Esophagus (tissue), 2 donors: ENCODE measurements at regions not wholly inside any gene's neighbourhood (a gene's known extent, or its start where the extent isn't known, plus 50 kb on each side); places are given as distances from the start of the nearest gene placed in this dataset.

ENCODE experiments used
- H3K27ac ChIP-seq, 2 donors: one replicate each; pipeline ENCODE4 v1.5.1; 2013; ENCODE audit warnings: low read depth in 2 of 2, mild to moderate bottlenecking in 2 of 2, inconsistent platforms in 1 of 2, low read length in 1 of 2, moderate library complexity in 1 of 2
- H3K27me3 ChIP-seq, 2 donors: one replicate each; pipeline ENCODE4 v1.6.1; 2013; ENCODE audit warnings: low read length in 2 of 2, control low read depth in 1 of 2, mild to moderate bottlenecking in 1 of 2; ENCODE audit not compliant: insufficient read depth in 2 of 2, control insufficient read depth in 1 of 2
- H3K36me3 ChIP-seq, 2 donors: one replicate each; pipeline ENCODE4 v1.6.1; 2013; ENCODE audit warnings: low read length in 1 of 2; ENCODE audit not compliant: control insufficient read depth in 2 of 2, insufficient read depth in 2 of 2
- H3K4me1 ChIP-seq, 2 donors: one replicate each; pipeline ENCODE4 v1.6.1; 2013; ENCODE audit warnings: low read length in 1 of 2; ENCODE audit not compliant: control insufficient read depth in 2 of 2, insufficient read depth in 2 of 2
- H3K4me3 ChIP-seq, 2 donors: one replicate each; pipeline ENCODE4 v1.5.1; 2013; ENCODE audit warnings: low read length in 2 of 2, mild to moderate bottlenecking in 2 of 2, low read depth in 1 of 2, moderate library complexity in 1 of 2
- H3K9me3 ChIP-seq, 2 donors: one replicate each; pipeline ENCODE4 v1.6.1; 2013; ENCODE audit warnings: mild to moderate bottlenecking in 2 of 2, low read depth in 1 of 2, low read length in 1 of 2, moderate library complexity in 1 of 2; ENCODE audit not compliant: control insufficient read depth in 2 of 2, insufficient read depth in 1 of 2
- WGBS, 2 donors: extraction: QIAGEN DNeasy Blood & Tissue Kit; methylation state at CpG; one replicate each; pipeline ENCODE4 v1.1.7; 2013; 5-methylcytosine and 5-hydroxymethylcytosine counted together
- donor health status: healthy with polysubstance abuse.
- donor health status: Bipolar disorder and iron deficiency.

DNA sequence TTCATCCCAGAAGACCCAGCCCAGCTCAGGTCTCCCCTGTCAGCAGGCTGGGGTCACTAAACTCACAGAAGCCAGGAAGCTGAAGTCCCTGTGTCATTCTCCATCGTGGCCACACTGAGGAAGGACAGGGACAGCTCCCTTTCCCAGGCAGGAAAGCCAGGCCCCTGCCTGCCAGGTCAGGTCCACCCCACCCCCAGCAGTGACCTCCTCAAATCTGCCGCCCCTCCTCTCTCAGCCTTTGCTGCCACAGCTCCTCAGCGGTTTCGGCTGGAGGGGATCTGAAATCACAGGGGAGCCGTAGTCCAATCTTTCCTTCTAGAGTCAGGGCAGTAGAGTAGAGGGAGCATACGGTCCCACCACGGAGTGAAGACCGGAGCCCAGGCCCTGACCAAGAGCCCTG, 150.9 kb upstream of the UNC5B start:
- Histone ChIP-seq H3K9me3 (no peaks in the 10 kb centered on the region), H3K4me3 (no peak overlapping the region), H3K36me3 (no peaks in the 10 kb centered on the region), H3K27me3 (no peaks in the 10 kb centered on the region), H3K27ac (no peak overlapping the region), H3K4me1 (no peaks in the 10 kb centered on the region)
- 75 to 80% methylated on average over 8 of the region's 8 CpGs for WGBS, 2 donors

DNA sequence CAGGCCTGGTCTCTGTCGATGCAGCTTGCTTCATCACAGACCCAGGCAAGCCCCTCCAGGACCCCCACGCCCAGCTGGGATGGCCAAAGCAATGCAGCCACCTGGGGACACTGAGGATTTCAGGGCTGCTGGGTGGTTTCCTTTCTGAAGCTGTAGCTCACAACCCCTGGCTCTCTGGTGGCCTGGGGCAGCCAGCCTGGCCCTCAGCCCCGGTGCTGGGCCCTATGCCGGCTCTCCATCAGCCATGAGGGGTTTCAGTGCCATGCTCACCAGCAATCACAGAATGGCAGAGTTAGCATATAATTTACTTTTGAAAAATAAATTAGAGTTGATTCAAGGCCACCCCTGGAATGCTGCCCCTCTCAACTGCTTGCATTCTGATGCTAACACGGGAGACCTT, 150.2 kb upstream of the UNC5B start:
- no peaks in the 10 kb centered on the region for H3K27me3 ChIP-seq
- H3K9me3 ChIP-seq, result no peaks in the 10 kb centered on the region
- H3K4me3 ChIP-seq, result no peak overlapping the region
- no peak overlapping the region for H3K27ac ChIP-seq
- no peaks in the 10 kb centered on the region for H3K36me3 ChIP-seq
- no peaks in the 10 kb centered on the region for H3K4me1 ChIP-seq
- WGBS, 2 donors, result 84 to 95% methylated on average over 5 of the region's 5 CpGs

DNA sequence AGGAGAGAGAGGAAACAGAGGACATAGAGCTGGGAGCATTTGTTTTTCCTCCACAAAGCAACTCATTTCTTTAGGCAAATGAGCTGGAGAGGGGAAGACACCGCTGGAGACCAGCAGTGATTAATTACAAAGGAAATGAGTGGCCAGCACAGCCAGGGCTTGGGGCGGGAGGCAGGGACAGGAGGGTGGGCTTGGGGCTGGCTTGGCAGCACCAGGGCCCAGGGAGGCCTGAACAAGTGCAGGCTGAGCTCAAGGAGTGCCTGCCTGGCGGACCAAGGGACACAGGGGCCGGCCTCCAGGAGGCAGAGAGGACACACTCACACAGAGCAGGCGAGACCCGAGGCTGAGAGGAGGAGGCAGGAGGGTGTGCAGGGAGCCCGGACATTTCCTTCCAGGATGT, 149.0 kb upstream of the UNC5B start:
- H3K27ac ChIP-seq, result no peak overlapping the region
- 72 to 79% methylated on average over 6 to 7 of the region's 7 CpGs for WGBS, 2 donors
- H3K9me3 ChIP-seq, result no peaks in the 10 kb centered on the region
- no peaks in the 10 kb centered on the region for H3K27me3 ChIP-seq
- no peaks in the 10 kb centered on the region for H3K4me1 ChIP-seq
- no peak overlapping the region for H3K4me3 ChIP-seq
- H3K36me3 ChIP-seq, result no peaks in the 10 kb centered on the region

DNA sequence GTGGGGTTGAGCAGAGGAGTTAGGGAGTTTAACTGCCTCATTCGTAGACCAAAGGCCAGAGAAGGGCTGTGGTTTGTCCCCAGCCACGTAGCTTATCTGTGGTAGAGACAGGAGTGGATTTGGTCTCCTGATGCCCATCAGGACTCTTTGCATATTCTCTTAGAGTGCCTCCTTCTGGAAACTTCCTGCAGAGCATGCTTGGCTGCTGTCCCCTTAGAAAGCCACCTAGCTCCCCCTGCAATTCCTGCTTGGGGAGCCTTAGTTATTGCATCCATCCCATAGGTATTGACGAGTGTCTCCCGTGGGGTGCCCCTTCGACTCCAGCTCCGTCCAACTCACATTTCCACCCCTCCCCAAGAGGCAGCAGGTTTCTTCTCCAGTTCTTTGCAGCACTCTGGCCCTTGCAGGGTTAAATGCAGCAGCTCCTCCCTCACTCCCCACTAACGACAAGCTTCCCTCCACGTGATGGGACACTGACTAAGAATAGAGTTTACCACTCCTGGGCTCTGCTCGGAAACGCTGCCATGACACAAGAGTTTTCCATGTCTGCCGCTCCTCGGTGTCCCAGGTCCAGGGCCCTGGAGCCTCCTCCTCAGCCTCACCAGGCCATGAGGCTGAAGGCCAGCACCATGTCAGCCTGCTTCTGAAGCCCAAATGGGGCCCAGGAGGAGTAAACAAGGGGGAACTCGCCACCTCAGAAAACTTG, 147.8 kb upstream of the UNC5B start:
- H3K36me3 ChIP-seq, result no peaks in the 10 kb centered on the region
- WGBS, 2 donors, result 66 to 68% methylated on average over 13 of the region's 13 CpGs
- H3K4me3 ChIP-seq, result no peak overlapping the region
- no peak overlapping the region for H3K27ac ChIP-seq
- H3K27me3 ChIP-seq, result no peaks in the 10 kb centered on the region
- H3K4me1 ChIP-seq, result peaks cover 3% of the 10 kb centered on the region in 2 donors
- H3K9me3 ChIP-seq, result no peaks in the 10 kb centered on the region

DNA sequence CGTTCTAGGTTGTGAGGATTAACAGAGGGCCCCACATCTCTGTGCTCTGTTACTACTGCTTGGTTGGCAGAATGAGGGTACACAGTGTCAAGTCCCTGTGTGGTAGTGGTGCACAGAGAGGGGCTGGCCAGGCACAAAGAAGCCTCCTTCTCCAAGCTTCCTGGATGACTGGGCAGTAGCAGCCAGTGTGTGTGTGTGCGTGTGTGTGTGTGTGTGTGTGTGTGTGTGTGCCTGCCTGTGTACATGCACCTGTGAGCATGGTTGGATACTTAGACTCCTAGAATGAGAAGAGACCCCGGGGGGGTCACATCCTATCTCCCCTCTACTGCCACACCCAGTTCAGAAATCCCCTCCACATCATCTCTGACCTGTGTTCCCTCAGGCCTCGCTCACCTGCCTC, 146.7 kb upstream of the UNC5B start:
- Histone ChIP-seq H3K27ac (no peak overlapping the region), H3K9me3 (no peaks in the 10 kb centered on the region), H3K4me1 (peaks cover 3% of the 10 kb centered on the region in 2 donors), H3K27me3 (no peaks in the 10 kb centered on the region), H3K4me3 (no peak overlapping the region), H3K36me3 (no peaks in the 10 kb centered on the region)
- WGBS, 2 donors, result 81 to 83% methylated on average over 3 of the region's 4 CpGs

DNA sequence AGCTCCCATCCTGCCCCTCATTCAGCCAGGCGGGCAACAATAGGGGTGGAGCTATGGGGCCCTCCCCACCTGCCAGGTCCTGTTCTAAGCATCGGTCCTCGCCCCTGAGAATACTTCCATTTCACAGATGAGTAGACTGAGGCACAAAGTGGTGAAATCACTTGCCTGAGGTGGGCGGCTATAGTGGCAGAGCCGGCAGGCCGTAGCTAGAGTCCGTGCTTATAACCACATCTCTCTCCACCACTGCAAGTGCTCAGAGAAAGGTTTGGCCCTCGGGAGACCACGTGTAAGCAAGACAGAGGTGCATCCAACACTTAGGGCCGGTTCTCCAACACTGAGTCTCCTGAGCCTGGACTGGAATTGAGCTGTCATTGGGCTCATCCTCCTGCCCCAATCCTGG, 145.8 kb upstream of the UNC5B start:
- Histone ChIP-seq H3K4me3 (no peak overlapping the region), H3K27me3 (no peaks in the 10 kb centered on the region), H3K36me3 (no peaks in the 10 kb centered on the region), H3K9me3 (no peaks in the 10 kb centered on the region), H3K4me1 (peaks cover 3% of the 10 kb centered on the region in 2 donors), H3K27ac (no peak overlapping the region)
- WGBS, 2 donors, result 90 to 91% methylated on average over 10 of the region's 10 CpGs

DNA sequence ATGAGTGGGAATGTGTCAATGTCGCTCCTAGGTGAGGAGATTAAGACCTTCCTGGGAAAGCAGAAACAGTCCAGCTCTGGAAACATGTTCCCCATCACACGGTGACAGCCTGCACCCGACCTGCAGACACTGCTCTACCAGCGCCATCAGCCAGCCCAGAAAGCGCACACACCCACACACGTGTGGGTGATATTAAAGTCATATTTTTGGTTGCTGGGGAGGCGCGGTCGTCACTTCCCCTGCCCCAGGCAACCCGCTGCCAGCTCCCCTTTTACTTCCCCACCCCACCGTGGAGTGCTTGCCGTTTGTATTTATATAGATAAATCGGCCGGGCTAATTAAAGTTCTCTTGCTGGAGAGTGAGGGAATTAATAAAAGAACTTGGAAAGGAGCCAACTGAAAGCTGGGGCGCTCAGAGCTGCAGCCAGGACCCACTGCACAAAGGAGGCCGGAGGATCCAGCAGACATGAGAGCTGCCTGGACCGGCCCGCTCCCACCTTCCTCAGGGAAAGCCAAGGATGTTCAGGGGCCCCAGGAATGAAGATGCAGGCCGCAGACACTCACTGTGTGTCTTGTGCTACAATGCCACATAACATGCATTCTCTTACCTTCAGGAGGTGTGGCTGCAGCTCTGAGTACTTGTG, 145.2 kb upstream of the UNC5B start:
- no peaks in the 10 kb centered on the region for H3K9me3 ChIP-seq
- WGBS, 2 donors, result 52 to 59% methylated on average over 19 of the region's 19 CpGs
- no peaks in the 10 kb centered on the region for H3K27me3 ChIP-seq
- no peak overlapping the region for H3K27ac ChIP-seq
- peaks cover 3% of the 10 kb centered on the region in 2 donors for H3K4me1 ChIP-seq
- no peak overlapping the region for H3K4me3 ChIP-seq
- H3K36me3 ChIP-seq, result no peaks in the 10 kb centered on the region

DNA sequence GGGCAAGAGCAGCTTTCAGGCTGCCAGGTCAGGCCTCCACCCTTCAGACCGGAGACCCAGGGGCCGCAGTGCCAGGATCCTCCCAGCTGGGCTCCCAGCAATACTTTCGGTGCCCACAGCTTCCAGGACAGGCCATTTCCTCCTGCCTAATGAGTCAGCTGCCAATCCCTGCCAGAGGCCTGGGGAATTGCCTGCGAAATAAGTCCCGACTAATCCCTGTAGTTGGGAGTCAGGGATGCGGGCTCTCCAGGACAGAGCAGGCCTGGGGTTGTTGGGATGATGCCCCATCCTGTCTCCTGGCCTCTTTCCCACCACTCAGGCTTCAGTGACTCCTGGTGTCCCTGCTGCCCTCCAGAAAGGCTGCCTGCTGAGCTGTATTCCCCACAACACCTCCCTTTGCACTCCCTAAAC, 143.5 kb upstream of the UNC5B start:
- H3K4me1 ChIP-seq, result peaks cover 3 to 6% of the 10 kb centered on the region in 2 donors
- H3K27me3 ChIP-seq, result no peaks in the 10 kb centered on the region
- H3K36me3 ChIP-seq, result no peaks in the 10 kb centered on the region
- H3K9me3 ChIP-seq, result no peaks in the 10 kb centered on the region
- H3K27ac ChIP-seq, result peak overlapping the region in 1 of 2 donors; percentile 18
- H3K4me3 ChIP-seq, result no peak overlapping the region
- 38 to 72% methylated on average over 6 of the region's 6 CpGs for WGBS, 2 donors

DNA sequence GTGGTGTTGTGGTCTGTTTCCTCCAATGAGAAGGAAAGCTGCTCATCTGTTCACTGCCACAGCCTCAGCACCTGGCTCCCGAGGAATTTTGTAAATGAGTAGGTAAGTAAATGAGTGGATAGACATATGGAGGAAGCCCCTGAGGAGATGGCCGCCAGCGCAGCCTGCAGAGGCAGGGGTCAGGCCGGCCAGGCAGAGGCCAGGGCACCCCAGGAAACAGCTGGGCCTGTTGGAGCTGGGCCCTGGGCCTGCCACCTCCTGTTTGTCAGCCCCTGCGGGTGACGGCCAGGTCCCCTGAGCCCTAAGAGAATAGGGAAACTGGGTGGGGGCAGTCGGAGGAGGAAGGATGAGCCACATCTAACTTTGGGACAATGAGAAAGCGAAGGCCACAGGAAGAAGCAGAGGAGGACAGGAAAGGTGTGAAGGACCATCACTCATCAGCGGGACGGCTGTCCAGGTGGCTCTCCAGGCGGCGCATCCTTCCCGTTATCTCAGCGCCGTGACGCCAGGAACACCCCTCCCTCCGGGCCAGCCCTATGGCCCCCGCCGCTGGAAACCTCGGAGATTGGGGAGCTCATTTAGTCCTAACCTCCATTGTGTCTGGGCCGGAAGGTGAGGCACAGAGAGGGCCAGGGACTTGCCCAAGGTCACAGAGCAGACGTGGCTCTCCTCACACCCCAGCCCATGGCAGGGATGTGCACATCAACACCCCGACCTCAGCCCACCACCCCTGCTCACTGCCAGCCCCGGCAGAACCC, 142.3 kb upstream of the UNC5B start:
- Histone ChIP-seq H3K4me1 (peaks cover 3 to 11% of the 10 kb centered on the region in 2 donors), H3K27ac (no peak overlapping the region), H3K4me3 (no peak overlapping the region), H3K9me3 (no peaks in the 10 kb centered on the region), H3K27me3 (no peaks in the 10 kb centered on the region), H3K36me3 (no peaks in the 10 kb centered on the region)
- 81 to 83% methylated on average over 24 of the region's 24 CpGs for WGBS, 2 donors
